ENCODE measurements at regions not wholly inside any gene's neighbourhood (a gene's known extent, or its start where the extent isn't known, plus 50 kb on each side); places are given as distances from the start of the nearest gene placed in this dataset.

- TF ChIP-seq, protein P1, sequence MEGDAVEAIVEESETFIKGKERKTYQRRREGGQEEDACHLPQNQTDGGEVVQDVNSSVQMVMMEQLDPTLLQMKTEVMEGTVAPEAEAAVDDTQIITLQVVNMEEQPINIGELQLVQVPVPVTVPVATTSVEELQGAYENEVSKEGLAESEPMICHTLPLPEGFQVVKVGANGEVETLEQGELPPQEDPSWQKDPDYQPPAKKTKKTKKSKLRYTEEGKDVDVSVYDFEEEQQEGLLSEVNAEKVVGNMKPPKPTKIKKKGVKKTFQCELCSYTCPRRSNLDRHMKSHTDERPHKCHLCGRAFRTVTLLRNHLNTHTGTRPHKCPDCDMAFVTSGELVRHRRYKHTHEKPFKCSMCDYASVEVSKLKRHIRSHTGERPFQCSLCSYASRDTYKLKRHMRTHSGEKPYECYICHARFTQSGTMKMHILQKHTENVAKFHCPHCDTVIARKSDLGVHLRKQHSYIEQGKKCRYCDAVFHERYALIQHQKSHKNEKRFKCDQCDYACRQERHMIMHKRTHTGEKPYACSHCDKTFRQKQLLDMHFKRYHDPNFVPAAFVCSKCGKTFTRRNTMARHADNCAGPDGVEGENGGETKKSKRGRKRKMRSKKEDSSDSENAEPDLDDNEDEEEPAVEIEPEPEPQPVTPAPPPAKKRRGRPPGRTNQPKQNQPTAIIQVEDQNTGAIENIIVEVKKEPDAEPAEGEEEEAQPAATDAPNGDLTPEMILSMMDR (IDR thresholded peaks at IDR 0.05), result no peak
- no peak for TF ChIP-seq POLR2AphosphoS5 (IDR thresholded peaks at IDR 0.05)
- no peak for TF ChIP-seq POLR2A (IDR thresholded peaks at IDR 0.05)
- Histone ChIP-seq H3K9me3 (no peaks in the 10 kb centered on the region), H3K27me3 (replicated peaks; ENCODE audit: insufficient read depth) (no peaks in the 10 kb centered on the region), H3K4me1 (replicated peaks) (no peaks in the 10 kb centered on the region), H3K27ac (no peak overlapping the region), H3K4me3 (no peak overlapping the region), H3K36me3 (no peaks in the 10 kb centered on the region)
- intact Hi-C loops (cut with DNase I), result no loop called here
- DNase-seq (ENCODE audit: low spot score), result no peak
- 99% methylated on average over 2 of the region's 2 CpGs for WGBS
Measured at GRCh38 chr6:66199171-66199570, 492.1 kb upstream of the EYS start.

DNA sequence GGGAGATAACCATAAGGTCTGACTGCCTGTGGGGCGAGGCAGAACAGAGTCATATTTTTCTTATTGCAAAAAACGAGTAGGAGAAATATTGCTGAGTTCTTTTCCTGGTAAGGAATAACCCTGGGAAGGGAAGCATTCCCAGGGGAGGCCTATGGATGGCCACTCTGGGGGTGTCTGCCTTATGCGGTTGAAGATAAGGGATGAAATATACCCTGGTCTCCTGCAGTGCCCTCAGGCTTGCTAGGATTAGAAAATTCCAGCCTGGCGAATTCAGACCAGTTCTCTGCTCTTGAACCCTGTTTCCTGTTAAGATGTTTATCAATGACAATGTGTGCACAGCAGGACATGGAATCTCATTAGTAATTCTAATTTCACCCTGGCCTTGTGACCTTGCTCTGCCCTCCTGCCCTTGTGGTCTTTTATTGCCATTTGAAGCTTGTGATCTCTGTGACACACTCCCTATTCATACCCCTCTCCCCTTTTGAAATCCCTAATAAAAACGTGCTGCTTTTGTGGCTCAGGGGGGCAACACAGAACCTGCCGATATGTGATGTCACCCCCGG is 491.1 kb upstream of the EYS start:
- no peak overlapping the region for H3K27ac ChIP-seq
- intact Hi-C loops (cut with DNase I), result no loop called here
- no peaks in the 10 kb centered on the region for H3K27me3 ChIP-seq (replicated peaks; ENCODE audit: insufficient read depth)
- DNase-seq (ENCODE audit: low spot score), result no peak
- H3K4me3 ChIP-seq, result no peak overlapping the region
- H3K9me3 ChIP-seq, result no peaks in the 10 kb centered on the region
- no peak for TF ChIP-seq POLR2AphosphoS5 (IDR thresholded peaks at IDR 0.05)
- TF ChIP-seq POLR2A (IDR thresholded peaks at IDR 0.05), result no peak
- TF ChIP-seq, protein P1 (IDR thresholded peaks at IDR 0.05), result no peak
- no peaks in the 10 kb centered on the region for H3K36me3 ChIP-seq
- no peaks in the 10 kb centered on the region for H3K4me1 ChIP-seq (replicated peaks)
- 65% methylated on average over 7 of the region's 7 CpGs for WGBS

GRCh38 chr6:66190858-66191257 is 483.8 kb upstream of the EYS start:
- H3K36me3 ChIP-seq, result no peaks in the 10 kb centered on the region
- H3K4me1 ChIP-seq (replicated peaks), result no peaks in the 10 kb centered on the region
- H3K27me3 ChIP-seq (replicated peaks; ENCODE audit: insufficient read depth), result no peaks in the 10 kb centered on the region
- H3K9me3 ChIP-seq, result no peaks in the 10 kb centered on the region
- TF ChIP-seq POLR2AphosphoS5 (IDR thresholded peaks at IDR 0.05), result no peak
- no peak for TF ChIP-seq POLR2A (IDR thresholded peaks at IDR 0.05)
- TF ChIP-seq, protein P1 (IDR thresholded peaks at IDR 0.05), result no peak
- intact Hi-C loops (cut with DNase I), result no loop called here
- no peak overlapping the region for H3K4me3 ChIP-seq
- 55% methylated on average over 5 of the region's 5 CpGs for WGBS
- no peak for DNase-seq (ENCODE audit: low spot score)
- no peak overlapping the region for H3K27ac ChIP-seq

DNA sequence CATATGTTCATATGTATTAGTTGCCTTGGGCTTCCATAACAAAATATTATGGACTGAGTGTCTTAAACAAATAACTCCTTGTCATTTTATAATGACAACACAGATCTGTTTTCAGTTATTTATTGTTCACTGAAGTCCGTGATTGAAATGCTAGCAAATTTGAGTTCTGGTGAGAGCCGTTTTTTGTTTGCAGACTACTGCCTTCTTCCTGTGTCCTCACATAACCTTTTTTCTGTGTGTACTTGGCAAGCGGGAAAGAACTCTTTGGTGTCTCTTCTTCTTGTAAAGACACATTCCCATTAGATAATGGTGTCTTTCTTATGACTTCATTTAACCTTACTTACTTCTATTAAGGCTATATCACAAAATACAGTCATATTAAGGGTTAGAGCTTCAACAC is 482.9 kb upstream of the EYS start:
- Histone ChIP-seq H3K27ac (no peak overlapping the region), H3K27me3 (replicated peaks; ENCODE audit: insufficient read depth) (no peaks in the 10 kb centered on the region), H3K4me3 (no peak overlapping the region), H3K9me3 (no peaks in the 10 kb centered on the region), H3K4me1 (replicated peaks) (no peaks in the 10 kb centered on the region), H3K36me3 (no peaks in the 10 kb centered on the region)
- TF ChIP-seq, protein P1 (IDR thresholded peaks at IDR 0.05), result no peak
- TF ChIP-seq POLR2A (IDR thresholded peaks at IDR 0.05) (no peak), POLR2AphosphoS5 (IDR thresholded peaks at IDR 0.05) (no peak)
- 34% methylated on average over 3 of the region's 3 CpGs for WGBS
- DNase-seq (ENCODE audit: low spot score), result no peak
- intact Hi-C loops (cut with DNase I), result no loop called here

DNA sequence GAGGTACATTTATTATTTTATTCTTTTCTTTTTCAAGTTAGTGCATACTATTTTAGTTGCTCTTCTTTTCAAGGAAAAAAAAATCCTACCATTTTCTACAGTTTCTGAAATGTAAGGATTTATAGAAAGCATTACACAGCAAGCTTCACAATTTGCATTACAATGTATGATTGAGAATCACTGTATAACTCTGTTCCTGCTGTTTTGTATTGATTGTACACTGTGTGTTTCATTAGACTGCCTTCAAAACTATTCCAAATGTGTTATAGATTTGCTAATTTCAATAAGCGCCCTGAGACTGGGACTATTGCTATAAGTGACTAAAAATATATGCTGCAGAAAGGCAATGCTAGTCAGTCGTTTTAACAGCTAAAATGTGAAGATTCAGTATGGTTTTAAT is 479.7 kb upstream of the EYS start:
- no peaks in the 10 kb centered on the region for H3K36me3 ChIP-seq
- TF ChIP-seq, protein P1 (IDR thresholded peaks at IDR 0.05), result no peak
- H3K9me3 ChIP-seq, result no peaks in the 10 kb centered on the region
- H3K4me3 ChIP-seq, result no peak overlapping the region
- H3K27ac ChIP-seq, result no peak overlapping the region
- no peaks in the 10 kb centered on the region for H3K27me3 ChIP-seq (replicated peaks; ENCODE audit: insufficient read depth)
- intact Hi-C loops (cut with DNase I), result no loop called here
- H3K4me1 ChIP-seq (replicated peaks), result no peaks in the 10 kb centered on the region
- DNase-seq (ENCODE audit: low spot score), result no peak
- 82% methylated on average over 2 of the region's 2 CpGs for WGBS

Measured in prostate gland (tissue), 2 donors.